ENCODE measurements at regions not wholly inside any gene's neighbourhood (a gene's known extent, or its start where the extent isn't known, plus 50 kb on each side); places are given as distances from the start of the nearest gene placed in this dataset.

- DNase-seq (ENCODE audit: low spot score) = no peak
These were observed 624.4 kb upstream of the SOX11 start for GRCh38 chr2:5067816-5068215.

DNA sequence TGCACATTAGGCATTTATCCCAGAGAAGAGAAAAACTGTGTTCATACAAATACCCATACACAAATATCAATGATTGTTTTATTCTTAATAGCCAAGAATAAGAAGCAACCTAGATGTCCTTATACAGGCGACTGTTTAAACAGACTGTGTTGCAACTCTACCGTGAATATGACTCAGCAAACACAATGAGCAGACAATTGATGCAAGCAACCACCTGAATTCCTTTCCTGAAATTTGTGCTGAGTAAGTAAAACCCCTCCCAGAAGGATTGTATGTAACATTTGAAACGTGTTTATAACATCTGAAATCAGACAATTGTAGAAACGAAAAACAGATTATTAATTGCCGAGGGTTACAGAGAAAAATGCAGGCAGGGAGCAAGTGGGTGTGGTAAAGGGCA lies 621.9 kb upstream of the SOX11 start:
- no peak for DNase-seq (ENCODE audit: low spot score)

DNA sequence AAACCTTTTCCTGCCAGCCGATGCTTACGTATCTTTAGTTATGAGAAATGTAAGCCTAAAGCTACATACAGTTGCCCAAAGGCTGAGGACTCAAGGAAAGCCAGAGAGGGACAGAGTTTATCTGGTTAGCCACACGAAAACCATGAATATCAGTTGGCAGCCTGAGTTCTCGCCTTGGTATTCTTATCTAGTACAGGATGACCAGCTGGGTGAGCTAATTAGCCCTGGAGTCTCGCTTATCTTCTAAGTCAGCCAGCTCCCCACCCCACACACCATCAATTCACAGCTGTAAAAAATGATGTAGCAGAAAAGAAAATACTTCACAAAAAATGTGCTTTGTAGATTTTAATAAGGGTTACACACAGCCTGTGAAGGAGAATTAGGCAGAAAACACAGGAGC lies 617.5 kb upstream of the SOX11 start:
- no peak for DNase-seq (ENCODE audit: low spot score)

GRCh38 chr2:5076599-5076998 lies 615.6 kb upstream of the SOX11 start:
- no peak for DNase-seq (ENCODE audit: low spot score)

- DNase-seq (ENCODE audit: low spot score) = no peak
These were observed 614.6 kb upstream of the SOX11 start for GRCh38 chr2:5077479-5078089.

- no peak for DNase-seq (ENCODE audit: low spot score)
These were observed 608.8 kb upstream of the SOX11 start for GRCh38 chr2:5083402-5083801.

DNA sequence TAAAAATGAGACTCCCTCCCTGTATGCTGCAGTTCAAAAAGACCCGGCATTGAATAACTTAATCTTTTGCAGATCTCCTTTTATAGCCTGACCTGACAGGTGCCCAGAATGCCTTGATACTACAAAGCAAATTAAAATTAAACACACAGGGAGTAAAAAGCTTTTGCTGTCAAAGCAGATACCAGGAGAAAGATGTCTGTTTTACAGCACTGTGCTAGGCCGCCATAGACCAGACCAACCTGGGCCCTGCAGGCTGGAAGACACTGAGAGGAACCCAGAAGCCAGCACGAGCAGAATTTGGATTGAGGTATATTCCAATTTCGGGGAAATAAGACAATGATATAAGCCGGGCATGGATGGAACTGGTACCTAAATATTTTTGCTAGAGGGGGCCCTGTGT lies 602.8 kb upstream of the SOX11 start:
- DNase-seq (ENCODE audit: low spot score) = no peak

- DNase-seq (ENCODE audit: low spot score) = no peak
These were observed 599.1 kb upstream of the SOX11 start for GRCh38 chr2:5093056-5093455.

- DNase-seq (ENCODE audit: low spot score) = no peak
These were observed 598.7 kb upstream of the SOX11 start for GRCh38 chr2:5093518-5093917.

- DNase-seq (ENCODE audit: low spot score) = no peak
These were observed 598.0 kb upstream of the SOX11 start for GRCh38 chr2:5094192-5094591.

DNA sequence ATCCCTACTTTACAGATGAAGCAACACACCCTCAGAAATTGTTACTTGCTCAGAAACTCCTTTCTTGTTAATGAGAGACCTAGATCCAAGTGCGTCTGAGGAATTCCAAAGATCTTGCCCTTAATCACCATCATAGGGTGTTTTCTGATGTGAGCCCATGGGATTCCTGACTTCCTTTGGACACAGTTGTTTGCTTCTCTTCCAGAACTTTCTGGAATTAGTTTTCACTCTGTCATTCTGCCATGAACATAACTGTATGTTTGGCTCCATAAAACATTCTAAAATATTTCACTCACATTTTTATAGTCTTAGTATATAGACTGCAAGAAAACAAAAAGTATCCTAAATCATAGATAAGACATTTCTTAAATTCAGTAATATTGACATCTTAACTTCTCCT lies 593.9 kb upstream of the SOX11 start:
- DNase-seq (ENCODE audit: low spot score) = no peak

GRCh38 chr2:5102823-5103222 lies 589.4 kb upstream of the SOX11 start:
- DNase-seq (ENCODE audit: low spot score) = no peak

DNA sequence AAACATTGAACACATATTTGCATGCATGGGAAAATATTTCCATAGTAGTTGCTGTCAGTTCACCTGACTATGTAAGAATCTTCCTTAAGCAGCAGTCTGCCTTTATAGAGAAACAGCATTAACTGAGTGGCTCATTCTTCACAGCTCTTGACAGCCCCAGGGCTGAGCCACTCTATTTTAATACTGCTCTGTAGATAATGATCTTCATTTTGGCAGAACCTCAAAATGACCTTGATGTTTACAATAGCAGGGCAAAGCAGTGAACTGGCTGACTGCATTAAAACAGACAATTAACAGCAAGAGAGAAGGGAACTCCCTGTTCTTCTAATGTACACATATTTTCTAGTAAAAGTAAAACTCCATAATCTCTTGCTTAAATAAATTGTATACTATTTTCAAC lies 580.6 kb upstream of the SOX11 start:
- no peak for DNase-seq (ENCODE audit: low spot score)

- DNase-seq (ENCODE audit: low spot score) = no peak
These were observed 573.1 kb upstream of the SOX11 start for GRCh38 chr2:5119046-5119445.

DNA sequence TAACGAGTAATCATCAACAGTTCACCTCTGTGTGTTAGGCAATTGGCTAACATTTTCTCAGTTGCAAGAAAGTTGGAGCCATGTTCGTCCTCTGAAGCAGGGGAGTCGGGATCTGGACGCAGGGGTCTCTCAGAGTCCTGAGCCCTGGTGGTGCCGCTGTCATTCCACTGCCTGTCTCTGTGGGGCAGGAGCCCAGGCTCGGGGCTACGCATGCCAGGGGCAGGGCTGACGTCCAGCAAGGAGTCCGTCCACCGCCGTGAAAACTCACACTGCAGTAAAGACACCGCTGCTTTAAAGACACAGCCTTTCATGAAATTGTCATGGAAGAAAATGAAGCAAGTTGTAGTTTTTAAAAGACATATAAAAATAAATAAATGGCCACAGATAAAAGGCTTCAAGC lies 571.1 kb upstream of the SOX11 start:
- DNase-seq (ENCODE audit: low spot score) = no peak

DNA sequence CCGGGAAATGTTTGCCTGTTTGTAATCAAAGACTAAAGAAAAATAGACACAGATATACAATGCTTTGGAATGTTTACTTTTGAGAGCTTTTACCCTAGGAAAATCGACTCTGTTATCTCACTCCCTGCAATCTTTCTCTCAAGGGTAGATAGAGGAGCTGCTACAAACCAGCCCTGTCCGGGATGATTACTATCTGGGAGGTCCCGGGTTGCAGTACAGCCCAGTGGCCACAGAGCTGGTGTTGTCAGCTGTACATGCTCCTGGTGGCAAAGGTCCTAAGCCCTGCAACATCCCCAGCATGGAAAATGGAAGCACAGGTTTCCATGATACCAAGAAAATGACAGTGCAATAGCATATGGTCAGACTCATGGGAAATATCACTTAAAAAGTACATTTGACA lies 570.5 kb upstream of the SOX11 start:
- no peak for DNase-seq (ENCODE audit: low spot score)

- DNase-seq (ENCODE audit: low spot score) = no peak
These were observed 568.5 kb upstream of the SOX11 start for GRCh38 chr2:5123582-5124196.

- DNase-seq (ENCODE audit: low spot score) = no peak
These were observed 567.0 kb upstream of the SOX11 start for GRCh38 chr2:5125017-5125730.

DNA sequence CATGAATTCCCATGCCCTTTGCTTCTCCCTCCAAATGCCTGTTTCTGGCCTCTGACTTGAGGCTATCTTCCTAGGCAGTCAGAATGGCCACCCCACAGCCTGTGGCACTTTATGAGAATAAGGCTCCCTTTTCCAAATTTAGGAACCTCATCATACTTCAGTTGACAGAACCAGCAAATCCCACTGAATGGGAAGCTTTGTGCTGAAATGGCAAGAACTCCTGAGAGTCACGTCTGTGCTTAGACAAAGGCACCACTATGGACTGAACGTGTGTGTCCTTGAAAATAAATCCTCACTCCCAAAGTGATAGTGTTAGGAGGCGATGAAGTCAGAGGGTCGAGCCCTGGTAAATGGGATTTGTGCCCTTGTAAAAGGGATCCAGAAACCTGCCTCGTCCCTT lies 559.9 kb upstream of the SOX11 start:
- no peak for DNase-seq (ENCODE audit: low spot score)

DNA sequence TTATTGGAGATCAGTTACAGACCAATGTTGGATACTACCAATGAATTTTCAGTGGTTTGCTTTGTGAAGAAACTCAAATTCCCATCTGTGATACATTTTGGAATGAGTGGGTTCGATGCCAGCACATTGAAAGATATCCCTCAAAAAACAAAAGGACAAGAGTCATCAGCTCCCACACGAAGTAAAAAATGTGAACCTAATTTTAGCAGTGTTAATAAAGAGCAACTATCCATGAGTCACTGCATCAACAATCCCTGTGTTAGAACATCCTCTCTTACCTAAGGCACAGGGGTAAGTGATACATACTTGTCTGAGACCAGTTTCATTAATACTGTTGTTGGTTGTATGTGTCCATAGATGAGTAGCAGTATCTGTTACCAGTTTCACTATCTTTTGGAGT lies 551.8 kb upstream of the SOX11 start:
- no peak for DNase-seq (ENCODE audit: low spot score)

DNA sequence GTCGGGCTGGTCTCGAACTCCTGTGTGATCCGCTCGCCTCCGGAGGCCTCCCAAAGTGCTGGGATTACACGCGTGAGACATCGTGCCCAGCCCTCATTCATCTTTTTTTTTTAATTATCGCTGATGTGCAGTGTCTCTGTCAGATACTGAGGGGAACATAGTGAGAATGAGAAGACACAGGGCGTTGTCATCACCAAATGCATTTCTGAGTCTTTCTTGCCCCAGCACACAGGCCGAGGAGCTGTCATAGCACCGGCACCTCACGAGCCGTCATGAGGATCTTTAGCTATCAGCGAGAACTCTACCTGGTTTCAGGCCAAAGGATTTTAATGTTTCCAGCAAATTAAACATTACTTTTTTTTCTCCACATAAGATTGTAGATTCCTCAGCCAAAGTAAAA lies 548.0 kb upstream of the SOX11 start:
- DNase-seq (ENCODE audit: low spot score) = no peak

GRCh38 chr2:5145053-5145452 lies 547.1 kb upstream of the SOX11 start:
- no peak for DNase-seq (ENCODE audit: low spot score)

DNA sequence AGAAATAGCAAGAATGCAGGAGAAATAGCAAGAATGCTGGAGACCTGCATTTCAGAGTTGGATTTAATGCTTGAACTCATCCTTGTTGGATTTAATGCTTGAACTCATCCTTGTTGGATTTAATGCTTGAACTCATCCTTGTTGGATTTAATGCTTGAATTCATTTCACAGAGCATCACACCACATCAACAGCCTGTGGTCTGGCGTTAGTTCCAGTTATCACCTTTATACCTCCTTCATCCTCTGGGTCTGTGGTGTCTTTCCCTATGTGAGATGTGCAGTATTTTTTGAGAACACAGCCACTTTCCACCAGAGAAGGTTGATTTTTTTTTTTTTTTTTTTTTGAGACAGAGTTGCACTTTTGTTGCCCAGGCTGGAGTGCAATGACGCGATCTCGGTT lies 546.4 kb upstream of the SOX11 start:
- no peak for DNase-seq (ENCODE audit: low spot score)

All from globus pallidus (tissue), 1 donor.